Esophagus squamous epithelium (tissue), 5 donors: ENCODE measurements at regions not wholly inside any gene's neighbourhood (a gene's known extent, or its start where the extent isn't known, plus 50 kb on each side); places are given as distances from the start of the nearest gene placed in this dataset.

Experiments
- DNase-seq: peaks from one replicate; lab custom pipeline; 2025; lab: John Stamatoyannopoulos, UW
- H3K27ac ChIP-seq, 4 donors: fragments of 200-600 bp; sonication (generic); one replicate each; pipeline ENCODE4 v1.5.1; 2016 to 2019; ENCODE audit warnings: mild to moderate bottlenecking in 1 of 4
- H3K27me3 ChIP-seq, 4 donors: fragments of 200-600 bp; sonication (generic); 1 replicate in 3 of 4; 2 replicates in 1 of 4; pipeline versions ENCODE4 v1.5.1 to v1.6.0; 2017 to 2021; ENCODE audit warnings: antibody characterized with exemption in 1 of 4
- H3K36me3 ChIP-seq, 3 donors: fragments of 200-600 bp; sonication (generic); one replicate each; pipeline ENCODE4 v1.5.1; 2016 to 2019
- H3K4me1 ChIP-seq, 3 donors: fragments of 200-600 bp; sonication (generic); one replicate each; pipeline ENCODE4 v1.5.1; 2017 to 2019
- H3K4me3 ChIP-seq, 4 donors: fragments of 200-600 bp; sonication (generic); 1 replicate in 3 of 4; 2 replicates in 1 of 4; pipeline ENCODE4 v1.5.1; 2016 to 2019; ENCODE audit warnings: mild to moderate bottlenecking in 2 of 4, moderate library complexity in 1 of 4
- H3K9me3 ChIP-seq, 3 donors: fragments of 200-600 bp; sonication (generic); one replicate each; pipeline ENCODE4 v1.5.1; 2016 to 2019
- CTCF ChIP-seq, 6 experiments: fragments of 450-650 bp in 4 of 6; fragments of 200-600 bp in 2 of 6; sonication (generic) in 2 of 6; IDR thresholded peaks; one replicate each; pipeline ENCODE4 v1.5.1; 2016 to 2019; ENCODE audit warnings: antibody characterized with exemption in 6 of 6, mild to moderate bottlenecking in 4 of 6, moderate library complexity in 4 of 6
- POLR2A ChIP-seq, 4 donors: fragments of 450-650 bp; IDR thresholded peaks; one replicate each; pipeline ENCODE4 v1.6.1; 2017; ENCODE audit warnings: antibody characterized with exemption in 4 of 4, mild to moderate bottlenecking in 4 of 4, moderate library complexity in 3 of 4
- WGBS, 2 donors: methylation state at CpG; one replicate each; pipeline ENCODE4 v1.1.5; 2018; 5-methylcytosine and 5-hydroxymethylcytosine counted together
- intact Hi-C: fragments of 100-400 bp; cut with DNase I; formaldehyde crosslinking; loops from one replicate; pipeline ENCODE4 v1.15.0; 2022
- donor health status: DM: yes; HTN: yes; CAD: no.

GRCh38 chr3:10709110-10709781 is 106.8 kb upstream of the SLC6A11 start:
- H3K4me3 ChIP-seq: no peak overlapping the region
- no peak overlapping the region for H3K27ac ChIP-seq
- WGBS, 2 donors: 63 to 64% methylated on average over 8 to 9 of the region's 9 CpGs
- H3K4me1 ChIP-seq: peaks cover 0 to 14% (median 0%) of the 10 kb centered on the region in 3 donors
- no peak for DNase-seq
- peaks cover 0 to 96% (median 14%) of the 10 kb centered on the region in 4 donors for H3K27me3 ChIP-seq
- TF ChIP-seq POLR2A (IDR thresholded peaks at IDR 0.05) (no peak), CTCF (IDR thresholded peaks at IDR 0.05) (no peak)
- intact Hi-C loops: no loop called here
- H3K36me3 ChIP-seq: no peaks in the 10 kb centered on the region
- no peaks in the 10 kb centered on the region for H3K9me3 ChIP-seq

- TF ChIP-seq CTCF (IDR thresholded peaks at IDR 0.05): no peak
- TF ChIP-seq POLR2A (IDR thresholded peaks at IDR 0.05): no peak
- H3K27me3 ChIP-seq: peaks cover 0 to 73% (median 3%) of the 10 kb centered on the region in 4 donors
- no peak overlapping the region for H3K4me3 ChIP-seq
- H3K36me3 ChIP-seq: no peaks in the 10 kb centered on the region
- peaks cover 0 to 3% (median 0%) of the 10 kb centered on the region in 3 donors for H3K9me3 ChIP-seq
- WGBS, 2 donors: 53 to 66% methylated on average over 6 of the region's 6 CpGs
- H3K27ac ChIP-seq: no peak overlapping the region
- H3K4me1 ChIP-seq: peaks cover 0 to 11% (median 0%) of the 10 kb centered on the region in 3 donors
- DNase-seq: no peak
- intact Hi-C loops: no loop called here
Observed at GRCh38 chr3:10712121-10712520, 103.9 kb upstream of the SLC6A11 start.

- Histone ChIP-seq H3K4me3 (no peak overlapping the region), H3K36me3 (no peaks in the 10 kb centered on the region), H3K9me3 (peaks cover 0 to 3% (median 0%) of the 10 kb centered on the region in 3 donors), H3K27ac (no peak overlapping the region), H3K4me1 (no peaks in the 10 kb centered on the region), H3K27me3 (peaks cover 0 to 58% (median 0%) of the 10 kb centered on the region in 4 donors)
- intact Hi-C loops: no loop called here
- WGBS, 2 donors: 43 to 49% methylated on average over 4 to 6 of the region's 6 CpGs
- TF ChIP-seq CTCF (IDR thresholded peaks at IDR 0.05) (no peak), POLR2A (IDR thresholded peaks at IDR 0.05) (no peak)
- DNase-seq: no peak
Observed at GRCh38 chr3:10713656-10714055, 102.4 kb upstream of the SLC6A11 start.

DNA sequence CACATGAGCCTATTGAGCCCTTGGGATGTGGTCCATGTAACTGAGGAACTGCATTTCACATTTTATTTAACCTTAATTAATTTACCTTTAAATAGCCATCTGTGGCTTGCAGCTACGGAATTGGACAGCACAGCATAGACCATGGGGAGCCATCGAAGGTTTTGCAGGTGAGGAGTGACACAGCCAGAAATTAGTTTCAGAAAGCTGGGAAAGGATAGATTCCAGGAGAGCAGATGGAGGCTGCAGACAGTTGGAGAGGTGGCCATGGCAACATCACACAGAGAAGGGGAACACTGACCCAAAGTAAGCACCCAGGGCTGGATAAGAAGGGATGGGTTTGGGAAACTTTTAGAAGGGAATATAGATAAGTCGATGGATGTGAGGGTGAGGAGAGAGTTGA is 100.1 kb upstream of the SLC6A11 start:
- Histone ChIP-seq H3K9me3 (peaks cover 0 to 3% (median 0%) of the 10 kb centered on the region in 3 donors), H3K36me3 (no peaks in the 10 kb centered on the region), H3K27ac (no peak overlapping the region), H3K4me3 (no peak overlapping the region), H3K4me1 (no peaks in the 10 kb centered on the region), H3K27me3 (peaks cover 0 to 35% (median 0%) of the 10 kb centered on the region in 4 donors)
- TF ChIP-seq POLR2A (IDR thresholded peaks at IDR 0.05) (no peak), CTCF (IDR thresholded peaks at IDR 0.05) (no peak)
- intact Hi-C loops: no loop called here
- DNase-seq: no peak
- WGBS, 2 donors: 75 to 85% methylated on average over 3 of the region's 3 CpGs

- Histone ChIP-seq H3K4me3 (no peak overlapping the region), H3K27me3 (peaks cover 0 to 32% (median 0%) of the 10 kb centered on the region in 4 donors), H3K4me1 (no peaks in the 10 kb centered on the region), H3K36me3 (no peaks in the 10 kb centered on the region), H3K27ac (no peak overlapping the region), H3K9me3 (peaks cover 0 to 3% (median 0%) of the 10 kb centered on the region in 3 donors)
- WGBS, 2 donors: 88 to 93% methylated on average over 7 to 8 of the region's 8 CpGs
- DNase-seq: no peak
- intact Hi-C loops: no loop called here
- no peak for TF ChIP-seq POLR2A (IDR thresholded peaks at IDR 0.05)
- no peak for TF ChIP-seq CTCF (IDR thresholded peaks at IDR 0.05)
Observed at GRCh38 chr3:10716964-10717363, 99.1 kb upstream of the SLC6A11 start.
